H1 (cell line): ENCODE measurements at regions not wholly inside any gene's neighbourhood (a gene's known extent, or its start where the extent isn't known, plus 50 kb on each side); places are given as distances from the start of the nearest gene placed in this dataset.

Source experiments
- CTCF ChIA-PET: fragments of 300-600 bp; sonication (Branson Sonifier 250); formaldehyde crosslinking; loops from one replicate; lab custom pipeline; 2021; ENCODE audit not compliant: partially characterized antibody; lab: Charles Lee
- POLR2A ChIA-PET: fragments of 300-600 bp; sonication (Branson Sonifier 250); formaldehyde crosslinking; loops from one replicate; lab custom pipeline; 2021; ENCODE audit warnings: inconsistent platforms; ENCODE audit not compliant: partially characterized antibody; lab: Charles Lee
- DNase-seq, 2 experiments: peaks; one replicate each; pipeline versions ENCODE4 v3.0.0 to v3.0.0-alpha.2; 2010 to 2022; ENCODE audit warnings: low spot score in 2 of 2, low read depth in 1 of 2, mixed read lengths in 1 of 2
- FAIRE-seq: peaks from 2 replicates; lab custom pipeline; 2011; peaks lifted over from hg19 to GRCh38; lab: Jason Lieb, UNC
- H2AFZ ChIP-seq: 2 replicates; pipeline ENCODE4 v1.8.1; 2012; ENCODE audit warnings: low read length, inconsistent platforms
- H2AK5ac ChIP-seq: 2 replicates; pipeline ENCODE4 v1.6.1; 2013; ENCODE audit warnings: low read depth, low read length
- H2BK120ac ChIP-seq: replicated peaks from 2 replicates; pipeline ENCODE3; 2013; ENCODE audit warnings: low read depth, low read length, inconsistent platforms
- H2BK12ac ChIP-seq: 2 replicates; pipeline ENCODE4 v1.6.1; 2013; ENCODE audit warnings: low read depth, low read length
- H2BK15ac ChIP-seq: 2 replicates; pipeline ENCODE4 v1.6.1; 2013; ENCODE audit warnings: low read length
- H2BK20ac ChIP-seq: 2 replicates; pipeline ENCODE4 v1.6.1; 2013; ENCODE audit warnings: low read length
- H2BK5ac ChIP-seq: 2 replicates; pipeline ENCODE4 v1.6.1; 2013; ENCODE audit warnings: low read depth, low read length
- H3K14ac ChIP-seq: 2 replicates; pipeline ENCODE4 v1.6.1; 2013; ENCODE audit warnings: inconsistent platforms; ENCODE audit not compliant: insufficient read length
- H3K18ac ChIP-seq: 2 replicates; pipeline ENCODE4 v1.6.1; 2013; ENCODE audit warnings: low read length; ENCODE audit errors: extremely low read depth
- H3K23ac ChIP-seq: 2 replicates; pipeline ENCODE4 v1.6.1; 2013; ENCODE audit warnings: inconsistent platforms; ENCODE audit not compliant: insufficient read length
- H3K23me2 ChIP-seq: 2 replicates; pipeline ENCODE4 v1.6.1; 2013; ENCODE audit warnings: low read depth, low read length
- H3K27ac ChIP-seq: 2 replicates; pipeline ENCODE4 v1.6.1; 2011; ENCODE audit warnings: low read depth, low read length, inconsistent platforms
- H3K27me3 ChIP-seq, 4 experiments: replicated peaks in 1 of 4; 1 replicate in 1 of 4; 2 replicates in 3 of 4; pipeline versions ENCODE4 v1.6.1 to v1.8.1; 2011 to 2013; ENCODE audit warnings: low read length in 3 of 4, mild to moderate bottlenecking in 3 of 4, inconsistent platforms in 2 of 4, mixed read lengths in 2 of 4, moderate library complexity in 1 of 4; ENCODE audit not compliant: control insufficient read depth in 3 of 4, insufficient read depth in 3 of 4; ENCODE audit errors: extremely low read depth in 1 of 4
- H3K36me3 ChIP-seq, 4 experiments: 2 replicates each; pipeline versions ENCODE4 v1.6.1 to v1.8.1; 2011 to 2013; ENCODE audit warnings: mild to moderate bottlenecking in 4 of 4, low read length in 3 of 4, moderate library complexity in 2 of 4, control low read depth in 1 of 4, inconsistent platforms in 1 of 4; ENCODE audit not compliant: insufficient read depth in 4 of 4, control insufficient read depth in 2 of 4
- H3K4ac ChIP-seq: replicated peaks from 2 replicates; pipeline ENCODE3; 2013; ENCODE audit warnings: low read length, low read depth, mixed read lengths, inconsistent platforms; ENCODE audit not compliant: insufficient read length
- H3K4me1 ChIP-seq, 4 experiments: replicated peaks in 1 of 4; 1 replicate in 1 of 4; 2 replicates in 3 of 4; pipeline versions ENCODE4 v1.6.1 to v1.8.1; 2011 to 2013; ENCODE audit warnings: low read length in 3 of 4, inconsistent platforms in 2 of 4, mixed read lengths in 1 of 4; ENCODE audit not compliant: insufficient read depth in 4 of 4, control insufficient read depth in 3 of 4
- H3K4me2 ChIP-seq, 2 experiments: 2 replicates each; pipeline versions ENCODE4 v1.6.1 to v1.8.1; 2011 to 2013; ENCODE audit warnings: low read depth in 2 of 2, low read length in 2 of 2, control low read depth in 1 of 2, inconsistent platforms in 1 of 2, mild to moderate bottlenecking in 1 of 2; ENCODE audit not compliant: insufficient read depth in 1 of 2
- H3K4me3 ChIP-seq, 4 experiments: fragments of 200-600, 300-600 bp in 1 of 4; sonication (generic), shearing (Covaris generic), sonication (Bioruptor Twin) in 1 of 4; 2 replicates each; pipeline versions ENCODE4 v1.5.1 to v1.8.1; 2011 to 2016; ENCODE audit warnings: low read length in 4 of 4, low read depth in 3 of 4, control low read depth in 2 of 4, inconsistent platforms in 2 of 4, mild to moderate bottlenecking in 2 of 4, mixed read lengths in 1 of 4, moderate library complexity in 1 of 4; ENCODE audit not compliant: insufficient read depth in 2 of 4; ENCODE audit errors: extremely low read depth in 1 of 4
- H3K56ac ChIP-seq: replicated peaks from 2 replicates; pipeline ENCODE3; 2013; ENCODE audit warnings: low read depth, mild to moderate bottlenecking, mixed read lengths, low read length, inconsistent platforms; ENCODE audit not compliant: insufficient read length
- H3K79me1 ChIP-seq: 2 replicates; pipeline ENCODE4 v1.6.1; 2013; ENCODE audit warnings: low read depth, low read length, control low read depth
- H3K79me2 ChIP-seq, 2 experiments: 2 replicates each; pipeline versions ENCODE4 v1.6.1 to v1.8.1; 2012 to 2013; ENCODE audit warnings: low read length in 2 of 2, mild to moderate bottlenecking in 2 of 2, inconsistent platforms in 1 of 2; ENCODE audit not compliant: insufficient read depth in 2 of 2, control insufficient read depth in 1 of 2
- H3K9ac ChIP-seq, 4 experiments: replicated peaks in 1 of 4; 1 replicate in 1 of 4; 2 replicates in 3 of 4; pipeline versions ENCODE4 v1.6.1 to v1.8.1; 2011 to 2013; ENCODE audit warnings: low read depth in 3 of 4, low read length in 3 of 4, control low read depth in 2 of 4, mild to moderate bottlenecking in 2 of 4, moderate library complexity in 2 of 4, inconsistent platforms in 1 of 4; ENCODE audit errors: extremely low read depth in 1 of 4
- H3K9me3 ChIP-seq, 2 experiments: 2 replicates each; pipeline versions ENCODE4 v1.6.1 to v1.8.1; 2012 to 2013; ENCODE audit warnings: mild to moderate bottlenecking in 2 of 2, moderate library complexity in 2 of 2, control low read depth in 1 of 2, inconsistent platforms in 1 of 2, low read depth in 1 of 2, low read length in 1 of 2, mixed read lengths in 1 of 2; ENCODE audit not compliant: insufficient read depth in 2 of 2
- H4K20me1 ChIP-seq, 2 experiments: replicated peaks in 1 of 2; 2 replicates each; pipeline versions ENCODE3 to v1.8.1; 2011 to 2013; ENCODE audit warnings: inconsistent platforms in 2 of 2, low read length in 2 of 2, mild to moderate bottlenecking in 1 of 2; ENCODE audit not compliant: insufficient read depth in 2 of 2, control insufficient read depth in 1 of 2
- H4K5ac ChIP-seq: 2 replicates; pipeline ENCODE4 v1.6.1; 2013; ENCODE audit warnings: low read length, low read depth, mixed read lengths, inconsistent platforms; ENCODE audit not compliant: insufficient read length
- H4K8ac ChIP-seq: 2 replicates; pipeline ENCODE4 v1.8.0; 2013; ENCODE audit warnings: mild to moderate bottlenecking, moderate library complexity, low read length, inconsistent platforms; ENCODE audit not compliant: insufficient read depth; ENCODE audit errors: extremely low read depth
- H4K91ac ChIP-seq: replicated peaks from 2 replicates; pipeline ENCODE3; 2013; ENCODE audit warnings: low read length, mixed read lengths, inconsistent platforms; ENCODE audit not compliant: insufficient read length
- CTCF ChIP-seq, 3 experiments: IDR thresholded peaks; 1 replicate in 2 of 3; 2 replicates in 1 of 3; pipeline versions ENCODE4 v1.5.1 to v1.6.1; 2011; ENCODE audit warnings: low read length in 3 of 3, mild to moderate bottlenecking in 3 of 3, inconsistent platforms in 2 of 3, low read depth in 1 of 3, moderate library complexity in 1 of 3; ENCODE audit not compliant: insufficient read depth in 1 of 3; ENCODE audit errors: control extremely low read depth in 1 of 3
- E2F6 ChIP-seq: IDR thresholded peaks from 2 replicates; pipeline ENCODE4 v1.6.1; 2012; ENCODE audit warnings: inconsistent platforms
- RAD21 ChIP-seq, 2 experiments: IDR thresholded peaks in 1 of 2; conservative IDR thresholded peaks in 1 of 2; 2 replicates each; pipeline ENCODE4 v1.6.1; 2011; ENCODE audit warnings: low read depth in 2 of 2, low read length in 2 of 2, improper control_type of control experiment in 1 of 2, inconsistent platforms in 1 of 2, mild to moderate bottlenecking in 1 of 2, moderate library complexity in 1 of 2
- SP4 ChIP-seq: IDR thresholded peaks from 2 replicates; pipeline ENCODE4 v1.6.1; 2012; ENCODE audit warnings: low read length, inconsistent platforms
- WGBS, 2 experiments: shearing (Covaris generic) in 1 of 2; methylation state at CpG; one replicate each; pipeline versions ENCODE4 v1.1.6 to v1.1.7; 2013 to 2015; ENCODE audit warnings: low lambda C conversion rate in 2 of 2, mixed read lengths in 2 of 2, inconsistent platforms in 1 of 2, low coverage in 1 of 2, missing lambda C conversion rate in 1 of 2; ENCODE audit not compliant: insufficient replicate concordance in 2 of 2, insufficient coverage in 1 of 2, insufficient read length in 1 of 2; ENCODE audit errors: extremely low coverage in 1 of 2, missing lambda C conversion rate in 1 of 2; 5-methylcytosine and 5-hydroxymethylcytosine counted together

- Histone ChIP-seq H3K4me1 (no peaks in the 10 kb centered on the region), H2BK12ac (no peak overlapping the region), H2BK20ac (no peak overlapping the region), H4K8ac (no peak overlapping the region), H4K20me1 (no peaks in the 10 kb centered on the region), H2AK5ac (no peak overlapping the region), H3K27ac (no peak overlapping the region), H2BK15ac (no peak overlapping the region), H3K79me2 (no peaks in the 10 kb centered on the region), H3K23ac (no peak overlapping the region), H3K4ac (no peak overlapping the region), H3K27me3 (no peaks in the 10 kb centered on the region), H3K9me3 (no peaks in the 10 kb centered on the region), H3K79me1 (no peaks in the 10 kb centered on the region), H4K5ac (no peak overlapping the region), H3K4me2 (no peak overlapping the region), H3K56ac (no peak overlapping the region), H3K18ac (no peak overlapping the region), H3K14ac (no peak overlapping the region), H2BK120ac (no peak overlapping the region), H3K4me3 (no peak overlapping the region), H2BK5ac (no peak overlapping the region), H3K9ac (no peak overlapping the region), H3K36me3 (no peaks in the 10 kb centered on the region), H3K23me2 (no peaks in the 10 kb centered on the region), H2AFZ (no peak overlapping the region), H4K91ac (no peak overlapping the region)
- 88% methylated on average over 2 of the region's 2 CpGs; no CpG with 5 or more reads in 1 of the 2 experiments for WGBS, 2 experiments
- ChIA-PET POLR2A (no interaction called here), CTCF (interaction anchor here (1.6 kb wide), 1 partner anchor 67 kb away, joined by 3 read pairs; no protein-coding TSS in a partner anchor)
- TF ChIP-seq CTCF (IDR thresholded peaks at IDR 0.05; ENCODE audit: control extremely low read depth in 1 of 3, insufficient read depth in 1 of 3, low read depth in 1 of 3, low read length in 3 of 3) (peak in 1 of 3 experiments; percentile 36; a peak in 2 of 4 replicates), RAD21 (IDR thresholded peaks at IDR 0.05 in 1 of 2, conservative IDR thresholded peaks at IDR 0.05 in 1 of 2; ENCODE audit: low read depth in 2 of 2, low read length in 2 of 2) (peak; percentile 32 to 49; a peak in 3 of 4 replicates), SP4 (no peak), E2F6 (no peak)
- no peak for FAIRE-seq
- DNase-seq: no peak
These were observed 1171.5 kb upstream of the NUDT12 start for GRCh38 chr5:104734046-104734445.
